ENCODE measurements at regions not wholly inside any gene's neighbourhood (a gene's known extent, or its start where the extent isn't known, plus 50 kb on each side); places are given as distances from the start of the nearest gene placed in this dataset.
A peak's percentile ranks its signal among the peaks of the same experiment; 100 is the strongest.

- DNase-seq (ENCODE audit: low spot score): no peak
Observed at GRCh38 chr4:133467290-133467947, 318.3 kb downstream of the PCDH10 start.

DNA sequence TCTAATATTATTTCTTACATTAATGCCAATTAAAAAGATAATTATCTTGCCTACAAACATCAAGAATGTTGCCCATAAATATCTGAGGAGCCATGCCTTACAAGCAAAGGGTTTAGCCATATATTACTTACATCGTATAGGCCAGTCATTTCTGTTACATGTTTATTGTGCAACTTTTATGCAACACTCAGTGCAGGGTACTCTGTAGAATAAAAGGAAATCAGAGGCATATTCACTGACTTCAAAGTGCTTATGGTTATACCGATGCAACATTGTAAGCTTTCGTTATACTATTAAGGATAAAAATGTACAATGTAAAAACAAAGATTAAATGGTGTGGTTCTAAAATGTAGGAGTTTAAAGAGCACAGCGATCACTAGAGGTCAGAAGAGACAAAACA is 315.9 kb downstream of the PCDH10 start:
- no peak for DNase-seq (ENCODE audit: low spot score)

DNA sequence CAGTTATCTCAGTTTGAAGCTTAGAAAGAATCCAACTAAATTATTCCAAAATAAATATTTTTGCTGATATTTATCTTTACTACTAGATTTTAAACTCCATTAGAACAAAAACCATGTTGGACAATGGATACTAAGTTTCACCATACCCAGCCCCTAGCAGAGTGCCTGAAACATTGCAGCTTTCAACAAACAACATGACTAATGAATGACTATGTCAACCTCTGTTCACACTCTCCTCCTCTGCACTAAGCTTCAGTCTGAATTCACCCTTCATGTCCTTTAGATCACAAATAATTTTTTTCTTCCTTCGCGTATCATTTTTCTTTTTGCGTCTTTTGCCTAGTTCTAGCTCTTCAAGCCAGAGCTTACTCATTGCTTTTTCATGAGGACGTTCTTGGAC is 315.2 kb downstream of the PCDH10 start:
- peak; percentile 25 for DNase-seq (ENCODE audit: low spot score)

- DNase-seq (ENCODE audit: low spot score): no peak
Observed at GRCh38 chr4:133452678-133453077, 303.6 kb downstream of the PCDH10 start.

- DNase-seq (ENCODE audit: low spot score): no peak
Observed at GRCh38 chr4:133450813-133451212, 301.7 kb downstream of the PCDH10 start.

DNA sequence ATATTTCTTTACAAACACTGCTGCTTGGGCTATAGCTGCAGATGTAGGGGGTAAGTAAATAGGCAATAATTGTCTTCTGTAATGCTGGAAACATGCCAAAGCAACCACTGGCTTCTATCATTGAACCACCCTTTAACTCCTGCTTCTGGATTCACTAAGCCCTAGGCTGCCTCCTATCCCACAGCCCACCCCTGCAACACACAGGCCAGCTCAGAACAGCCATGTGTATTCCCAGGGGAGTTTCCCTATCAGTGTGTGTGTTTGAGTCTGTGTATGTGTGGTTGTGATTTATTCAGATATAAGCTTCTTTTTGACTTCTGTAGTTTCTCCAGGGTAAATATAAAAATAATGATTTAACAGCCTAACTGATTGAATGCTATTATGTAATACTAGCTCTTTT is 291.3 kb downstream of the PCDH10 start:
- DNase-seq (ENCODE audit: low spot score): no peak

DNA sequence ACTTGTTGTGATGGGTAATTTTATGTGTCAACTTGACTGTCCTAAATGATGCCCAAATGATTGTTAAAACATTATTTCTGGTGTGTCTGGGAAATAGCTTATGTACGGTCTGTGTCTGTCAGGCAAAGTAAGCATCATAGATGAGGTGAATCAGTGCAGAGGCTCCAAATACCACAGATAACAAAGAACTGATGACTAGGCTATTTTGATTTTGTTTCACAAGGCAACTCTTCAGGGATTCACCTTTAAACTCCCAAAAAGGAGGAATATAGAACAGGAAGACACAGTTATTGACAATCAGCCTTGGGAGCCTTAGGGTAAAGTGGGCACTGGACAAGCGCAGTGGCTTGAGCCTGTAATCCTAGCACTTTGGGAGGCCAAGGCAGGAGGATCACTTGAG is 290.7 kb downstream of the PCDH10 start:
- DNase-seq (ENCODE audit: low spot score): no peak

GRCh38 chr4:133424605-133425004 is 275.5 kb downstream of the PCDH10 start:
- DNase-seq (ENCODE audit: low spot score): no peak

- DNase-seq (ENCODE audit: low spot score): no peak
Observed at GRCh38 chr4:133403913-133404312, 254.8 kb downstream of the PCDH10 start.

- peak; percentile 48 for DNase-seq (ENCODE audit: low spot score)
Observed at GRCh38 chr4:133402616-133403015, 253.5 kb downstream of the PCDH10 start.

GRCh38 chr4:133394971-133395627 is 246.0 kb downstream of the PCDH10 start:
- DNase-seq (ENCODE audit: low spot score): no peak

DNA sequence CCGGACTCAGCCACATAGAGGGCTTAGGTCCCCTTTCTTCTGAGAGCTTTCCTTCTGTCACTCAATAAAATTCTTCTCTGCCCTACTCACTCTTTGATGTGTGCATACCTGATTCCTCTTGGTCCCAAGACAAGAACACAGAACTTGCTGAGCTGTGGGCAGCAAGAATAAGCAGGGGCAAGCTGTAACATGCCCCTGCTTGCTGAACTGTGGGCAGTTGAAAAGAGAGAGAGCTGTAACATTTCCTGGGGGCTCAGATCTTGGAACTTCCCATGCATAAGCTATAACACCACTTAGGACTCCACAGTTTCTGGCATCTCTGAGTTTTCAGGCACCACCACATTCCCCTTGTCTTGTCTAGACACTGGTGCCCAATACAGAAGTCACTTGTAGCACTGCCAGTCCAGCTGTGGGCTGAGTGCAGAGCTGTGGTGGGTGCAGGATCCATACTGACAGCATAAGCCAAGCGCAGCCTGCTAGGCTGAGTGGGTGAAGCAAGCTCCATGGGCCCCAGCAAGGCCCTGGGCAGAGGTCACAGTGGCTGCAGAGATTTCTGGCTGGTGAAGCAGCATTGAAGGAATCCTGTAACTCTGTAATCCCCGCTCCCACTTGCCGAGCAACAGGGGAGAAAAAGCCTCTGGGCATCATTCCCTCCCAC is 241.2 kb downstream of the PCDH10 start:
- DNase-seq (ENCODE audit: low spot score): no peak

- DNase-seq (ENCODE audit: low spot score): no peak
Observed at GRCh38 chr4:133389029-133389428, 239.9 kb downstream of the PCDH10 start.

GRCh38 chr4:133385161-133385954 is 236.3 kb downstream of the PCDH10 start:
- no peak for DNase-seq (ENCODE audit: low spot score)

- DNase-seq (ENCODE audit: low spot score): no peak
Observed at GRCh38 chr4:133379681-133380438, 230.8 kb downstream of the PCDH10 start.

- no peak for DNase-seq (ENCODE audit: low spot score)
Observed at GRCh38 chr4:133377286-133377685, 228.2 kb downstream of the PCDH10 start.

GRCh38 chr4:133372699-133373098 is 223.6 kb downstream of the PCDH10 start:
- no peak for DNase-seq (ENCODE audit: low spot score)

GRCh38 chr4:133355633-133356032 is 206.5 kb downstream of the PCDH10 start:
- no peak for DNase-seq (ENCODE audit: low spot score)

DNA sequence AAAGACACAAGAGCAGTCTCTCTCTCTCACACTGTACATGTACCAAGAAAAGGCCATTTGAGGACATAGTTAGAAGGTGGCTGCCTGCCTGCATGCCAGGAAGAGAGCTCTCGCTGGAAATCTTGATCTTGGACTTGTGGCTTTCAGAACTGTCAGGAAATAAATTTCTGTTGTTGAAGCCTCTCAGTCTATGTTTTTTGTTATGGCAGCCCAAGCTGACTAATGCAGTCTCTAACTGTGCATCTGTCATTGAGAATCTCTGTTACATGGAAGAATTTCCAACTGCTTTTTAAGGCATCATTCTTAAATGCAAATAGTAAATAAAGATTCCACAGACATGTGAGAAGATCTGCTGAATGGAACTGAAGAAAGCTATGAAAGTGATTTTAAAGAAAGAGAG is 198.3 kb downstream of the PCDH10 start:
- DNase-seq (ENCODE audit: low spot score): no peak

DNA sequence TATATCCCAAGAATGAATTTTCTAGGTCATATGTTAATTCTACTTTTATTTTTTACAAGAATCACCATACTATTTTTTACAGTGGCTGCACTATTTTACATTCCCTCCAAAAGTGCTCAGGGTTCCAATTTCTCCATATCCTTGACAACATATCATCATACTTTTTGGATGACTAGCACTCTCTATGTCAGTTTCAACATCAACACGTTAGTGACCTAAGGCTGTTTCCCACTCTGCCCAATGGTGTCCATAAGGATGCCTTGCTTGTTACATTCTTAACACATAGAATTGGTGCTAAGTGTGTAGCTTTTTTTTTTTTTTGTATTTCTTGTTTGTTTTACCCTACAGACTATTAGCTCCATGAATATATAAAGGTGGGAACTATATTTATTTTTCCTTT is 175.4 kb downstream of the PCDH10 start:
- no peak for DNase-seq (ENCODE audit: low spot score)

- no peak for DNase-seq (ENCODE audit: low spot score)
Observed at GRCh38 chr4:133323670-133324069, 174.6 kb downstream of the PCDH10 start.

Data from RKO (cell line).